Epithelial cell of prostate (primary cell): ENCODE measurements at regions not wholly inside any gene's neighbourhood (a gene's known extent, or its start where the extent isn't known, plus 50 kb on each side); places are given as distances from the start of the nearest gene placed in this dataset.

Experiments used
- DNase-seq: peaks from one replicate; pipeline ENCODE4 v3.0.0-alpha.2; 2011; ENCODE audit warnings: low read depth, low spot score
- H3K27ac ChIP-seq: fragments of 450-650 bp; 2 replicates; pipeline ENCODE4 v1.5.1; 2017; ENCODE audit warnings: mild to moderate bottlenecking

GRCh38 chr5:74927336-74927735 is 61.1 kb upstream of the FAM169A start:
- H3K27ac ChIP-seq, result no peak overlapping the region
- no peak for DNase-seq

- no peak overlapping the region for H3K27ac ChIP-seq
- DNase-seq, result no peak
Measured at GRCh38 chr5:74919487-74919886, 53.3 kb upstream of the FAM169A start.

GRCh38 chr5:74919041-74919440 is 52.9 kb upstream of the FAM169A start:
- no peak overlapping the region for H3K27ac ChIP-seq
- DNase-seq, result no peak

DNA sequence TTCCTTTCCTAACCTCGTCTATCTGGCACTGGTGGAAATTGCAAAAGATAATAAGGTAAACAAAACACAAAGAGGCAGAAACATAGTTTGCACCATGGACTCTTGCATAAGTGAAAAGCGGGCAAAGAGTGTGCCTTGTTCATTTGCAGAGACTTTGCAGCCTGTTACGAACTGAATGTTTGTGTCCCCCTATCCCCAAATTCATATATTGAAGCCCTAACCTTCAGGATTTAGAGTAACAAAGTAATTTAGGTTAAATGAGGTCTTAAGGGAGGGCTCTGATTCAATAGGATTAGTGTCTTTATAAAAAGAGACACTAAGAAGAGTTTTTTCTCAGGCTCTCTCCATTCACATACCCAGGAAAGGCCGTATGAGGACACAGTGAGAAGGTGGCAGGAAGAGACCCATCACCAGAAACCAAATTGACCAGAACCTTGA is 52.1 kb upstream of the FAM169A start:
- no peak overlapping the region for H3K27ac ChIP-seq
- DNase-seq, result no peak

- peak; percentile 57 for DNase-seq
- H3K27ac ChIP-seq, result peak overlapping the region; percentile 13
Measured at GRCh38 chr5:74916831-74917710, 50.9 kb upstream of the FAM169A start.
